NOMO-1 (cell line): ENCODE measurements at regions not wholly inside any gene's neighbourhood (a gene's known extent, or its start where the extent isn't known, plus 50 kb on each side); places are given as distances from the start of the nearest gene placed in this dataset.

Experiments
- DNase-seq, 2 experiments: peaks; one replicate each; lab custom pipeline; 2025; ENCODE audit not compliant: unreplicated experiment in 2 of 2; lab: John Stamatoyannopoulos, UW

DNA sequence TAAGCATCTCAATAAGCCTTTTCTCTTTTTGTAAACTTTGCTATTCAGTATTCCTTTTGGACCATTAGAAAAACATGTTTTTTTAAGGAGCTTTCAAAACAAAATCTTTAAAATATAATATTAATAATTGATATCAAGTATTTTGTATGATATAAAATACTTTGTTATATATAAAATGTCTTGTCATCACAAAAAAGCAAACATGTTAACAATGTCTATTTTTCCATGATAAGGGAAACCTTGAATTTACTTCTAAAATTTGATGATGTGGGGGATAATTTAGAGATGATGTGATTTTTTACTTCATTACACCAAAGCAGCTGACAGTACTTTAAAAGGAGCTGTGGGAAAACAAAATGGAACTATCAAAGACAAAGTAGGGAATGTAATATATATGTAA is 887.7 kb downstream of the SI start:
- no peak for DNase-seq

DNA sequence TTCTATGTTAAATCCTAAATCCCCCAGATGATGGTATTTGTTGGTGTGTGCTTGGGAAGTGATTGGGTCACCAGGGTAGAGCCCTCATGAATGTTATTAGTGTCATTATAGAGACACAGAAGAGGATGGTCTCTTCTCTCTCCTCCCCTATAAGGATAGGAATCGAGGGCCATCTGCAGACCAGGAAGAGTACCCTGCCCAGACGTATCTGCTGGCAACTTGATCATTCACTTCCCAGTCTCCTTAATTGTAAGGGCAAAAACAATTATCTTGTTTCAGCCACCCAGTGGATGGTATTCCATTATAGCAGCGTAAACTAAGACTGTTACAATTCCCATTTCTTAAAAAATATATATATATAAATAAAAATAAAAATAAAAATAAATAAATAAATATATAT is 892.2 kb downstream of the SI start:
- no peak for DNase-seq

DNA sequence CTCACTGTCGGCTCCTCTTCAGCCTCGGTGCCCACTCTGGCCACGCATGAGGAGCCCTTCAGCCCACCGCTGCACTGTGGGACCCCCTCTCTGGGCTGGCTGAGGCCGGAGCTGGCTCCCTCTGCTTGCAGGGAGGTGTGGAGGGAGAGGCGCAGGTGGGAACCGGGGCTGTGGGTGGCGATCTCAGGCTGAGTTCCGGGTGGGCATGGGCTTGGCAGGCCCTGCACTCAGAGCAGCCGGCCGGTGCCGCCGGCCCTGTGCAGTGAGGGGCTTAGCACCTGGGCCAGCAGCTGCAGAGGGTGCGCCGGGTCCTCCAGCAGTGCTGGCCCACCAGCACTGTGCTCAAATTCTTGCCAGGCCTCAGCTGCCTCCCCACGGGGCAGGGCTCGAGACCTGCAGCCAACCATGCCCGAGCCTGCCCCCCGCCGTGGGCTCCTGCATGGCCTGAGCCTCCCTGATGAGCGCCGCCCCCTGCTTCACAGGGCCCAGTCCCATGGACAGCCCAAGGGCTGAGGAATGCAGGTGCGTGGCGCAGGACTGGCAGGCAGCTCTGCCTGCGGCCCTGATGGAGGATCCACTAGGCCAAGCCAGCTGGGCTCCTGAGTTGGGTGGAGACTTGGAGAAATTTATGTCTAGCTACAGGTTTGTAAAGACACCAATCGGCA is 899.1 kb downstream of the SI start:
- no peak for DNase-seq

DNA sequence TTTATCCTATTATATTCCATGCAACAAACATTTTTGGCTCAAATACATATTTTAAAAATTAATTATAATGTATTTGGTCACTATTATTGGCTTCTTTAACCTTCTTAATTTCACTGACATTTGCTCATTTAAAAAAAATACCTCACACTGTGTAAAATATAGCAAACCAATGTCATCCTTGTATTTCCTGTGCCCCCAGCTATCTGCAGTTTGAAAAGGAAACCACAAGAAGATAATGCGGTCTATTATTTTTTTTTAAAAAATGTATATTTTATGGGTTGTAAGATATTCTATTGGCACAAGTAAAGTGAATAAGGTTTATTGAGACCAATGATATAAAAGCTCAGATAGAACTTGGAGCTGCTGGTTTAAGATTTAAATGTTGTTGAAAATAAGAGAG is 904.2 kb downstream of the SI start:
- no peak for DNase-seq

DNA sequence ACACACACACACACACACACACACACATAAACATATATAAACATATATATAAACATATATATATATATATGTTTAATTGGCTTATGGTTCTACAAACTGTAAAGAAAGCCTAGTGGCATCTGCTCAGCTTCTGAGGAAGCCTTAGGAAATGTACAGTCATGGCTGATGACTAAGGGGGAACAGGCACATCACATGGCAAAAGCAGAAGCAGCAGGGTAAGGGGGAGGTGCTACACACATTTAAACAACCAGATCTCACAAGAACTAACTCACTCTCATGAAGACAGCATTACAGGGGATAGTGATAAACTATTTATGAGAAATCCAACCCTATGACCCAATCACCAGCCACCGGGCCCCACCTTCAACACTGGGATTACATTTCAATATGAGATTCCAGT is 922.9 kb downstream of the SI start:
- DNase-seq = peak; percentile 2 to 18

DNA sequence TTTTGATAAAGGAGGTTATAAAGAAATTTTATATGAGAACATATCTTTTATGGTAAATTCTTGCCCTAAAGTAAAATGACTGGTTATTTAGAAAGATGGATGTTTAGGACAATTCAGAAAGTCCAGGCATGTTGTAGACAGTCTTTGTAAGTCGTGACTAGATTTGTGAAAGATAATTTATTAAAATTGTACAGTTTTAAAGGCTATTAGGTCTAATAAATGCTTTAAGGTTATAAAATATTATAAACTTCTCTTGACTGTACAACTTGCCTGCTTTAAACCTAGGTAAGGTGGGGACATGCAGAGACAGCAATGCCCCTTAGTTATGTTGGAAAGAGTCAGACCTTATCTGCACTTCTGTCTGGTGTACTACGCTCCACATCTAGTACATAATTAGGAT is 933.5 kb downstream of the SI start:
- no peak for DNase-seq

DNA sequence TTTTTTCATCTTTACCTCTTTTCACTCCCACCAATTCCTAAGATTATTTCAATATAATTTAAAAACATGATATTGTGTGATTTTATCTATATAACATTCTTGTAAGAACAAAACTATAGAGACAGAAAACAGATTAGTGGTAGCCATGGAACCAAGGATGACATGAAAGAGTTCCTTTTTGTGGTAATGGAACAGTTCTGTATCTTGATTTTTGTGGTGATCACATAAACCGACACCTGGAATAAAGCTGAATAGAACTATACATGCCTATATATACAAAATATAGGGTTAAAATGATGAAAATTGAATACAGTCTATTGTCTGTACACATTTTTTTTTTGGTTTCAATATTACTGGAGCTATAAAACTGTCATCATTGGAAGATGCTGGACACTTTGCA is 945.4 kb downstream of the SI start:
- no peak for DNase-seq

DNA sequence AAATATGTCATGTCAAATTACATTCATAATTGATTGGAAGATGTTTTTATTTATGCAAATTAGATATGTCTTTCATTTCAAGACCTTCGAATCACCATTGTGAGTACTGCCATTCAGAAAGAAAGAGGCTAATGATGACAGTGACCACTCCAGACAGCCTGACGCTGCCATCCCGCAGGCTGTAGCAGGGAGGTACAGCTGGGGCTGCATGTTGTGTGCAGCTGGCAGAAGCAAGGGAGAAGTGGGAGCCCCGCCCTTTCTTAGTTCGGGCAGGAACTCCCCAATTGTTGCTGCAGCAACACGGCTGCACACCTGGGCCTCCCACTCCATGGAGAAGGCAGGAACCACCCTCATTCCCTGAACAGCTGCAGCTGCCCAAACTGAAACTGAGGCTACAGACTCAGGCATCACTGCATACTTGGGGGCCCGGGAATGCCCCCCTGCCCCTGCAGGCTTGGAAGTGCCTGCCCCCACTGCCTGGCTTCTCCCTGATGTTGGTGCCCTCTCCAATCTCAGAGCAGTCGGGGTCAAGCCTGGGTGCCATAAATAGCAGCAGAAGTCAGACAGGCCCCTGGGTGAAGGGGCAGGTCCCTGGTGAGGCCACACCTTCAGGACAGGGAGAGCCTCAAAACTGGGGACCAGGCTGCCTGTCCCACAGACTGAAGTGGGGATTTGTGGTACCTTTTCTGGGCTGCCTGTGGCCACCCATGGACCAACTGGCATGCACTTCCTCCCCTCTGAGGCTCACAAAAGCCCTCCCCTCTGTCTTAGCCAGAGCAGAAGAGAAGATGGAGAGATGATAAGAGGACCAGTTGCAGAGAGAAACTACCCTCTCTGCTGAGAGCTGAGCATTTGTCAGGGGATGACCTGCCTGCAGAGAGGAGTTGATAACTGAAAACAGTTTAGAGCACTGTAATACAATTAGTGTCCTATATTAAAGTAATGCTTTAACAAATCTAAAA is 964.6 kb downstream of the SI start:
- no peak for DNase-seq

DNA sequence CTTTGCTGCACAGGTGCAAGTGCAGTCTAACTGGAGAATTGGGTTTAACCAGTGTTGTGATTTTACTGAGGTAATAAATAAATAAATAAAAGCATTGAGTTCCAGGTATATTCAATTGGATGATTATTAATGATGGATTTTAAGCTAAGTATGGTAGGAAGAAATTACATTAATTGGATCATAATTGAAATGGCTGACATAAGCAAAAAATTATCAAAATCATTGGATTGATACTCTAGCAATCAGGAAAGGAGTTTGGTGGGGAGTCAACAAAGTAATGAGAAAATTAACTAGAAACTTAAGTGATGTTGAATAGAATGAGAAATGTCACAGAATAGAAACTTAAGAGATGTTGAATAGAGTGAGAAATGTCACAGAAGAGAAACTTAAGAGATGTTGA is 981.9 kb downstream of the SI start:
- no peak for DNase-seq

DNA sequence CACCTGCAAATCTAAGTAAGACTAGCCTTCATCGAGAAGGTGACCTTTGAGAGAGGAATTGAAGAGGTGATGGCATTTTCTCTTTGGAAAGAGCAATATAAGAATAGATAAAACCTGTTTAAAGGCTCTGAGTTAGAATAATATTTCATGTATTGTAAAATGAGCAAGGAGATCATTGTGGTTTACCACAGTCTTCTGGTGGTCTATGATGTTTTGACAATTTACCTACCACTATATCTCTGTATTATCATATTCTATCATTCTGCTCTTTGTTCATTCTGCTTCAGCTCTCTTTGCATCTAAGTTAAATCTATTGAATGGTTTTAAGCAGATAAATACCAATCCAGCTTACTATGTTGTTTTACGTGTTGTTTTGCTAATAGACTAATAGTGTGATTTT is 982.3 kb downstream of the SI start:
- no peak for DNase-seq

DNA sequence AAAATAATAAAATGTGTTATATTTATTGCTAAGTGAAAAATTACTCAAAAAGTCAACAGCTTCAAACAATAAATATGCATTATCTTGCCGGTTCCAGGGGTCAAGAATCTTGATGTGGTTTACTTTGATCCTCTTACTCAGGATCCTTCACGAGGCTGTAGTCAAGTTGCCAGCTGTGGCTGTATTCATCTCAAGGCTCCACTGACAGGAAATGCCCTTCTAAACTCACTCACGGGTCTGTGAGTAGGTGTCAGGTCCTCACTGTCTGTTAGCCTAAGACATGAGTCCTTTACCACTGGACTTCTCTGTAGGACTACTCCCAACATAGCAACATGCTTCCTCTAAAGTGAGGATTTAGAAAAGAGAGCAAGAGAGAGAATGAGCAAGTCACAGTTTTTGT is 983.0 kb downstream of the SI start:
- no peak for DNase-seq

DNA sequence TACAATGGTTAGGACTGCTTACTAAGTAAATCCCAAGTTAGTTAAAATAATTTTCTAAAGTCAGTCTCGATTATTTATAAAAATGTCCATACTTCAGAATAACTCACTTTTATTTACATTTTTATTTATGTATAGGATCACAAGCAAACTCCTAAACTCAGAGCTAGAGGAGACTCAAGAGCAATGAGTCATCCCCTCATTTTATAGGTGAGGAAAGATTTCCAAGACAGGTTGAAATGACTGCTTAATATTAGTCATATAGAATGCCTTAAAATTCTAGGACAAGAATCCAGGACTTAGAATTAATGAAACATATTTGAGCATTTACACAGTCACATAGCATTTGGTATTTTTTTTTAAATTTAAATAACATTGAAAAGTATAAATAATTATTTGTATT is 983.8 kb downstream of the SI start:
- no peak for DNase-seq

DNA sequence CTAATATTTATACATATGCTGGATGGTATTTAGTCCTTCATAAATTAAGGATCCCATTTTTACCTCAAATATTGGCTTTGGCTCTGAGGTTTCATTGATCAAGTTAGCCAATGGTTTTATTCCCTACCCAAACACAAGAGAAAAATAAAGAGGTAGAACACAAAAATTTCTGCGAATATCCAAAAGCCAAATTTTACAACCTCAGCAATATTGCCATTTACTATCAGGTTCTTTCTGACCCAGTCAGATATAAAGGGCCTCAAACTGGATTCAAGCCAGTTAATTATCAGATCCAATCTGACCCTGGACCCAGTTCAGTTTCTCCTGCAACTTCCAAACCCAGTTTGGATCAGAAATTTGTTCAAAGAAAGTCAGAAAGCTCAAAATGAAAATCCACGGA is 998.1 kb downstream of the SI start:
- no peak for DNase-seq

DNA sequence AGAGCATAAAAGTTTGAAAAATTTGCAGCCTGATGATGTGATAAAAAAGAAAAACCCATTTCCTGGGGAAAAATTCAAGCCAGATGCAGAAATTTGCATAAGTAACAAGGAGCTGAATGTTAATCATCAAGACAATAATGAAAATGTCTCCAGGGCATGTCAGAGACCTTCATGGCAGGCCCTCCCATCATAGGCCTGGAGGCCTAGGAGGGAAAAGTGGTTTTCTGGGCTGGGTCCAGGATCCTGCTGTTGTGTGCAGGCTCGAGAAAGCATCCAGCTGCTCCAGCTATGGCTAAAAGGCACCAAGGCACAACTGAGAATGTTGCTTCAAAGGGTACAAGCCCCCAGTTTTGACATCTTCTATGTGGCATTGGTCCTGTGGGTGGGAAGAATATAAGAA is 1014.0 kb downstream of the SI start:
- DNase-seq = no peak

DNA sequence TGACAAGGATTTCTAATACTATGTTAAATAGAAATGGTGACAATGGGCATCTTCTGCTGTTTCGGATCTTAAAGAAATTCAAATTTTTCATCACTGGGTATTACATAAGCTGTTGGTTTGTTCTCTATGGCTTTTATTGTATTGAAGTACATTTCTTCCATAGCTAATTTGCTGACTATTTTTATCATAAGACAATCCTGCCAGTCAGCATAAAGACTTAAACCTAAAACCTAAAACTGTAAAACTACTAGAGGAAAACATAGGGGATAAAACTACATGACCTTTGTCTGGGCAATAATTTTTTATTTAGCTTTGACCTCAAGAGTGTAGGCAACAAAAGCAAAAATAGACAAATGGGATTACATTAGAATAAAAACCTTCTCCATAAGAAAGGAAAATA is 1017.4 kb downstream of the SI start:
- DNase-seq = no peak

DNA sequence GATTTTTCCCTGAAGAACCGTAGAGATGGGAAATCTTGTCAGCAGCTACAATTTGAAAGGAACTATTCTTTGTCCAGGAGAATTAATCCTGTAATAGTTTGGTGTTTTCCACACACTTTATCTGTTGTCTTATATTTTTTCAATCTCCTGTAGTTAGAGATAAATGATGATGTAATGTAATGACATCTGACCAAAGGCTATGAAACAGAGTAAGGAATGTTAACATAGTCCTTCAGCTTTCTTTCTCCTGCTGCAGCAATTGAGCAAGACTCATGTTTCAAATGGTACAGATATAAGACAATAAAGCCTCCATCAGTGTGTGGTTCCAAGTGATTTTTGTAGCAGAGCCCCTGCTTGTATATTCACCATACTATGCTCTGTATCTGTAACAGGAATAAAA is 1028.4 kb downstream of the SI start:
- no peak for DNase-seq

DNA sequence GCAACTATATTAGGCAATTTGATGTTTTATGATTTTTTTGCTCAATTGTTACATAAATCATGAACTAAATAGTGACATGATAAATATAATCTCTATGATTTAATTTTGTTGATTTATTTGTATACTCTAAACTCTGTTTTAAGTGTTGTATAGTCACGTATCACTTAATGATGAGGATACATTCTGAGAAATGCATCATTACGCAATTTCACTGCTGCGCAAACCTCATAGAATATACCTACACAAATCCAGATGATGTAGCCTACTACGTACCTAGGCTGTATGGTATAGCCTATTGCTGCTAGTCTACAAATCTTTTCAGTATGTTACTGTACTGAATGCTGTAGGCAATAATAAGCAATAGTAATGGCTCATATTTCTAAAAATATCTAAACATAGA is 1029.8 kb downstream of the SI start:
- DNase-seq = no peak

DNA sequence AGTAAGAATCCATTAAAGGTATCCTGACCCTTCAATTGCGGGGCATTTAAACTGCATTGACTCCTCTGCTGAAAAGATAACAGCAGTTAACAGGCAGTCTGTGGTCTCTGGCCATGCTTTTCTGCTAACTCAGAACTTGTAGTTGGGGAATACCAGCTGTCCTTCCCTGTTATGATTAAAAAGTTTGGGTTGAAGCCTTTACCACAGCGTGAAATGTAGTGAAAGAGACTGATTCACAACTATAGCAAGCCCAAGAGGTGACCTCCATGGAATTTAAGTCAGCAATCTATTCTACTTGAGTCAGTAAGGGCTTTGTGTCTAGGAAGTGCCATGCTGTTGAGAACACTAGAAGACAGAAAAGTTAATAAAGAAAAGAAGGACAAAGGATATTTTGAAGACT is 1037.3 kb downstream of the SI start:
- no peak for DNase-seq

DNA sequence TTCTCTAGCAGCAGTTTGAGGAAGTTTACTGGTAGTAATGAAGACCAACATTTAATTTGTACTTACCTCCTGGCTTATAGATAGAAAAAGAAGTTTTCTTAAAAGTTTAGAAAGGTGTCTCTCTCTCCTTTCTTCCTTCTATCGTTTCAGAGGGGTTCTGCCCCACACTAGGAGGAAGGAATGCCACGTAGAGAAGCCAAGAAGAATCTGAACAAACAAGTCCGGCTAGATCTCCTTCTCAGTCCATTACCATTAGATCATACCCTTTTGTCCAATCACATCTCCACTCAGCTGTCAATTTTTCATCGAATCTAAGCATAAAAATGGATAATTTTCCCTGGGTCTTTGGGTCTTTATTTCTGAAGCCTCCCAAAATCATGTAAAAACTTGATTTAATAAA is 1048.1 kb downstream of the SI start:
- no peak for DNase-seq

DNA sequence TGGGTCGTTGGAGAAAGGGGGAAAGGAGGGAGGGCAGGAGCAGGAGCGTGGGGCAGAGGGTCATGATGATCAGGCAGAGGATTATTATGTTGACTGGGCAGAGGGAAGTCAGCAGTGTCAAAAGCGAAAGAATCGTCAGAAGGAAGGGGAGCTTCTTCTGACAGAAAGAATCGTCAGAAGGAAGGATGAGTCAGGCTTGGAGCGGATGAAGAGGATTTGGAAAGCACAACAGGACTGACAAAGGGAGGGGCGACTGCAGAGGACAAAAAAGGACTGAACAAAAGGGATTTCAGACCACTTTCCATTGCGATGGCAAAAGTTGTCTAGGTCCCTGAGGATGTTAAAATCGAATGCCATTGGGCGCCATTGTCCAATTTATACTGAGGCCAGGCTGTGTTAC is 1053.5 kb downstream of the SI start:
- no peak for DNase-seq

DNA sequence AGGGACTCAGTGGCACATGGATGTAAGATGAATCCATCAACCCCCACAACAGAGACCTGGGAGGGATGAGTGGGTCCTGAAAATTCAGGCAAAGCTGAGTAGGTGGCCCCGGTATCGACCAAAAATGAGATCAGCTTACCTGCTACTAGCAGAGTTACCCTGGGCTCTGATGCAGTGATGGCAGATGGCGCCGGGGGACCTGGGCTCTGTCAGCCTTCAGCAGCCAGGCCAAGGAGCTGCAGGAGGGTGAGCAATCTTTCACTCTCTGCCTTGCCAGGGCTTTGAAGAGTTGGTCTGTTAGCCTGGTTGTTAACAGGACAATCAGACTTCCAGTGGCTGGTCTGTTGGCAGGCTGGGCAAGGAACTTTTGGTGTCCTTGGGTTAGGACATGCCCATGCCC is 1054.8 kb downstream of the SI start:
- no peak for DNase-seq

DNA sequence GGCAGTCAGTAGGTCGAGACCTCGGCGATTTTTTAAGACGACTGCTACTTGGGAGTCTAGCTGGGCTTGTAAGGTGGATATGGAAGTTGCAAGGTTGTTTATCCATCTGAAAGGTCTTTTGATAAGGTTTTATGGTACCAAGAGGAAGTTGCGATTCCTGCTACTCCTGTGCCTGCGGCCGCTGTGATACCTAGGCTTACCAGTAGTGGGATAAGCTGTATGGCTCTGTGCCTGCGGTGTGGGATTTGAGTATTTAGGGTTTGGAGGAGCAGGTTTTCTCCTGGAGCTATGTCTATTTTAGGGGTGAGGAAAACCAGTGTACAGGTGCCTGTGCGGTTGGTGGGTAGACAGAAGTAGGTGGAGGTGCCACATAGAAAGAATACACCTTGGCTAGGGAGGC is 1059.8 kb downstream of the SI start:
- no peak for DNase-seq
